HG02588 (cell line): ENCODE measurements at regions not wholly inside any gene's neighbourhood (a gene's known extent, or its start where the extent isn't known, plus 50 kb on each side); places are given as distances from the start of the nearest gene placed in this dataset.

Experiments
- ATAC-seq: cut with Tn5 transposase; IDR thresholded peaks from one replicate; pipeline ENCODE4 v1.9.1; 2021; ENCODE audit warnings: mild to moderate bottlenecking, moderate library complexity; ENCODE audit not compliant: unreplicated experiment

DNA sequence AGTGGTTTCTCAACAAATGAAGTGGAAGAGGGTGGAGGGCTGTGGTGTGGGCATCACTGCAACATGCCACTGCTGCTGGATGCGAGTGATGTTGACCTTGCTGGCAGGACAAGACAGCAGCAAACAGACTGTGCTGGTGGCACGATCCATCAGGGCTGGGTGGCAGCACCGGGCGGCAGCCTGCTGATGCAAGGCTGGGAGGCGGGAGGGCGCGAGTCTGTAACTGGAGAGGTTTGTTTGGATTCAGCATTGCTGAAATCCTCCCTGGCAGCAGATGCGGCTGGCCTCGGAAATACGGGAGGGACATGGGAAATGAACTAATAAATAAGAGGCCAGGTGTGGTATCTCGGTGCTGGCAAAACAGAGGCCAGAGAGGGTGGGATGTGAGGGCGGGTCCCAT lies 224.2 kb downstream of the ENGASE start:
- no peak for ATAC-seq

GRCh38 chr17:79296243-79296642 lies 221.6 kb downstream of the ENGASE start:
- ATAC-seq = no peak

DNA sequence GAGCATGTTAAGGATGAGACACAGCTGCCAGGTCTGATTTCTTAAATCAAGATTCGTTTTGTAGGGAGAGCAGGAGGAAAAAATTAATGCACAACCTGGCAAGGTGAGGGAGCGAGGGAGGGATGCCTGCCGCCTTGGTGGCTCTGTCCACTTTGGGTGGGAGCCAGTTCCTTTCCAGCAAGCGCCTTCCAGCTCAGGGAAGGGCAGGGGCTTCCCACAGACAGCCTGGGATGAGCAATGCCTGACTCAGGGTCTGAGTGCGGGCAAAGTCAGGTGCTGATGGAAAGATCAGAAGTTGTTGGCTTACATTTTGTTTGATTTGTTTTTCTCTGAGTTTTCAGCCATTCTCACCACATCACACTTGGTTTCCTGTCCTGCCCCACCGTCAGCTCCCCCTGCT lies 220.7 kb downstream of the ENGASE start:
- no peak for ATAC-seq

DNA sequence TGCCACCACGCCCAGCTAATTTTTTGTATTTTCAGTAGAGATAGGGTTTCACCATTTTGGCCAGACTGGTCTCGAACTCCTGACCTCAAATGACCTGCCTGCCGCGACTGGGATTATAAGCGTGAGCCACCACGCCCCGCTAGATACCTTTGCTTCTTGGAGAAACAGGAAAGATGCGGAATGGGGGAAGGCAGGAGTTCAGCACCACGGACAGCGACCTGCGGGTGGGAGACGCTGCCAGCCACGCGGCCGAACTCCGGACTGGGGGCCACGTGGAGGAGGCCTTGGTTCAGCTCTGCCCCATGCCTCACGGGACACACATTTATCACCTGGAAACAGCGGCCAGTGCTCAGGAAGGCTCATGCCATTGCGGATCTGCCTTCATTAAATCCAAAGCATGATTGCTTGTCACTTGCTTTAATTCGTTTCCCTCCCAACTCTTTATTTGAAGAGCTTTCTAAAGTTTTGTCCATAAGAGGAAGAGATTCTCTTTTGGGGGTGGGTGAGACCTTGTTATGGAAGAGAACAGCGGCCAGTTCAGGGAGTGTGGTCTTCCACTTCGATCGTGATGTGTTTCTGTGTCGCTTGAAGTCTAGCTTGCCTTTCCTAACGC lies 219.9 kb downstream of the ENGASE start:
- ATAC-seq = no peak

DNA sequence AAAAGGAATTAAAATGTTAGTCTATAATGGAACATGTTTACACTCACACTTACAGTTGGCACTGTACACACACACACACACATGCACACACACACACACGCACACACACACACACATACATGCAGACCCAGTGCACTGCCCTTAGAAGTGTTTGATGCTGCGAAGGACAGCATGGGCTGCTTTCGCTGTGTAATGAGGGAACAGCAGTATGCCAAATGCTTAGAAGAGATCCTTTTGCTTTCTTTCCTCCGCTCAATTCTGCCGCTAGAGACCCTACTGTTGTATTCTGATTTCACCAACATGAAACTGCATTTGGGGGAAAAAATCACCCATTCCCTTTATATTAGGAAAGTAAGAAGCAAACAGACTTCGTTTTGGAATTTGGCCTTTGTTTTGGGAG lies 217.9 kb downstream of the ENGASE start:
- ATAC-seq = no peak

GRCh38 chr17:79291391-79291790 lies 216.8 kb downstream of the ENGASE start:
- no peak for ATAC-seq

- ATAC-seq = no peak
These were observed 216.1 kb downstream of the ENGASE start for GRCh38 chr17:79290726-79291125.

DNA sequence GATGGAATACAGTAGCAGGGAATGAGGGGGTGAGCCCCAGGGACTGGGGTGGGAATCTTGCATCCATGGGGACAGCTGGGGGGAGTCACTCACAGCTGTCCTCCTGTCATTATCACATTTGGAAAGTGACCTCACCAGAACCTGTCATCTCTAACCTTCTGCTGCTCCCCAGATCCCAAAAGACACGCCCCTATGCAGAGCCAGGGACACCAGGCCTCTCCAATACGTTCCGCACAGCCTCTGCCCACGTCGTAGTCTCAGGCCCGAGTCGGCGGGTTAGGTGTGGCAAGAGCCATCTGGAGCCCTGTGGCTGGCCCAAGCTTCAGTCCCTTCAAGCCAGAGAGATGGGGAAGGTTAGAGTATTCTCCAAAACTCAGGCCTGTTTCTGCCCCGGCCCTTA lies 214.3 kb downstream of the ENGASE start:
- no peak for ATAC-seq

- no peak for ATAC-seq
These were observed 211.8 kb downstream of the ENGASE start for GRCh38 chr17:79286440-79286839.

GRCh38 chr17:79285973-79286372 lies 211.3 kb downstream of the ENGASE start:
- ATAC-seq = no peak

GRCh38 chr17:79282294-79282693 lies 207.7 kb downstream of the ENGASE start:
- ATAC-seq = no peak

- no peak for ATAC-seq
These were observed 207.2 kb downstream of the ENGASE start for GRCh38 chr17:79281803-79282202.

DNA sequence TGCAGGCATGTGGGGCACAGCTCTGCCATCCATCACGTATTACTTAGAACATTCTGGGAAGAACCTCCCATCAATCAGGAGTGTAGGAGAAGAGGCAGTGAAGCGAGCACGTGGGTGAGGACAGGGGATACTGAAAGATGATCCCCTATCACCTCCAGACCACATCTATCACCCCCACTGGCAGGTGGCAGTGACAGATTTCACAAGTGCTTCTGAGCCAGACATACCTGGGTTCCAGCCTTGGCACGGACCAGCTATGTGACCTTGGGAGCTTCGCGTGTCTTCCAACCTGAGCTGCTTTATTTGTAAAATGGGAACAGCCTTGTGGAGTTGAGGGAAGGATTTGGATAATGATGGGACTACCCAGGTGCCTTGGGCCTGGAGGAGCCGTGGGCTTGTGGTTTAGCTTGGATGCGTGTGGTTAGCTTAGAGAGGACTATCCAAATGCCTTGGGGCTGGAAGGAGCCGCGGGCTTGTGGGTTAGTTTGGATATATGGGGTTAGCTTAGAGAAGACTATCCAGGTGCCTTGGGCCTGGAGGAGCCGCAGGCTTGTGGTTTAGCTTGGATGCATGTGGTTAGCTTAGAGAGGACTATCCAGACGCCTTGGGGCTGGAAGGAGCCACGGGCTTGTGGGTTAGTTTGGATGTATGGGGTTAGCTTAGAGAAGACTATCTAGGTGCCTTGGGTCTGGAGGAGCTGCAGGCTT lies 206.4 kb downstream of the ENGASE start:
- ATAC-seq = no peak

GRCh38 chr17:79280010-79280409 lies 205.4 kb downstream of the ENGASE start:
- no peak for ATAC-seq

DNA sequence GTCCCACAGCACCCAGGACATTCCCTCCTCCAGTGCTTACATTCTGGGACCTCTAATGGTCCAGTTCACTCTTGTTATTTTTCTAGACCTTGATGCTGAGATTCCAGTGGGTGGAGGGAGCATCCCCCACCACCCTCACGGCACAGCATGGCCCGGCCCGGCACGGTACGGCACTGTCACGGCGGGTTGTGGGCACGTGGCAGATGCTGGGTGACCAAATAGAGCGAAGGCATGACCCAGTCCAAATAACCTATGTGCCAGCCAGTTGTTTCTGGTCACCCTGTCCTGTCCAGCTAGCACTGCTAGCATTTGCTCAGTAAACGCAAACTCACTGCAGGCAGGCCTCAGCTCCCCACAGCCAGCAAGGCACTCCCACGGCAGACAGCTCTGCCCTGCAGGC lies 204.7 kb downstream of the ENGASE start:
- no peak for ATAC-seq

DNA sequence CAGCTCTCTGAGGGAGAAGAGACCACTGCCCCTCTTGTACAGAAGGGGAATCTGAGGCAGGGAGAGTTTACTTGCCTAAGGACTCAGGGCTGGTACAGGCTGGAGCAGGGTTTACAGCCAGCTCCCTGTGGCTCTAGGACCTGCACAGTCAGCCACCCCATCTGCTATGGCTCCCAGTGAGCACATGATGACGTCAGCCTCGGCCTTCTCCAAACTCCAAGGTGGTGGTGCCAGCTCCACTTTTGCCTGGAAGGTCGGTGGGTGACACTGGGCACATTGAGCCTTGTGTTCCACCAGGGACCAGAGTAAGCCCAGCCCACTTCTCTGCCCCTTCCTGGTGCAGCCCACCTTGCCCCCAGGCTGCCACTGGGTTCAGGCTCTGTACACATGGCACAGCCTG lies 202.2 kb downstream of the ENGASE start:
- no peak for ATAC-seq

DNA sequence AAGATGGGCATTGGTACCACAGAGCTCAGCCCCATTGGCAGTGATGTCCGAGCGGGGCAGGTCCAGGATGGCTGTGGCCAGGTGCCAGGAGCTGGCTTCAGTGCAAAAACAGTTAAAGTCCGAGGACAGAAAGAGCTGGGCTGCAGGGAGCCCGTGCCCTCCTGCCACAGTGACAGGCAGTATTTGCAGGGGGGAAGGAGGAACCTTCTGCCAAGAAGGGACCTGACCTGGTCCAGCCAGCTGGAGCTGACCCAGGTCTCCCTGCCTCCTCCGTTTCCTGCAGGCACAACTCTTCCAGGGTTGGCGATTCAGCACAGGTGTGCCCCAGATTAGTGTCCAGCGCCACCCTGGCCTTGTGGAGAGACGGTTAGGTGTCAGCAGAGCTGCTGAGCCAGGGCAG lies 199.0 kb downstream of the ENGASE start:
- no peak for ATAC-seq

- no peak for ATAC-seq
These were observed 198.1 kb downstream of the ENGASE start for GRCh38 chr17:79272666-79273219.

- no peak for ATAC-seq
These were observed 197.6 kb downstream of the ENGASE start for GRCh38 chr17:79272220-79272619.

DNA sequence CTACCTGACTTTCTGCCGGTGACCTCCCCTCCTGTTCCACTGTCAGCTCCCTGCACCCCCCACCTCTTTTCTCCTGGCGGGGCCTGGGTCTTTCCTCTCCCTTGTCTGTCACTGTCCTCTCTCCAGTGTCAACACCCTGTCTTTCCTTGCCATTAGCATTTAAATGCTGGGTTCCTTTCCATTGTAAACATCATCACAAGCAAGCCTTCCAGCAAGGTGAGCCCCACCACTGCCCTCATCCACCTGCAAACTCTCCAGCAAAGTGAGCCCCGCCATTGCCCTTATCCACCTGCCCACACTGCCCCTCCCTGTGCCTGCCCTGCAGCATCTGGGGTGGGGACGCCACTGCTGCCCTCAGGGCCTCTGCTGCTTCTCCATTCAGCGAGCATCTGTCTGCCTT lies 195.0 kb downstream of the ENGASE start:
- ATAC-seq = no peak

- ATAC-seq = no peak
These were observed 188.6 kb downstream of the ENGASE start for GRCh38 chr17:79263191-79263590.

DNA sequence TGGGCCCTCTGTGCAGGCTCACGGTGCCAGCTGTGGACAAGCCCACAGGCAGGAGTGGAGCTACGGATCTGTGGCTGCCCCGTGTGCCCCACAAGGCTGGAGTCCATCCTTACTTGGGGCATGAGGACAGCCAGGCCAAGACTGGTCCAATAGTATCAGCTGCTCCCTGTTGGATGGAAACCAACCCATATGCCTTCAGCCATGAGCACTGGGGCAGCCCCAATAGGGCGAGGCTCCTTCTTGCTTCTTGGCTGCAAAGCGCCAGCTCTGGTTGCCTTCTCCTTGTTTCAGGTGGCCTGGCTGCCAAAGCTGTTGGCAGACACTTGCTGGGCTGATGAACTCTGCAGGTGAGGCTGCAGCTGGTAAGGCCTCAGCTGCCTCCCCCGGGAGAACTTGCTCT lies 188.0 kb downstream of the ENGASE start:
- no peak for ATAC-seq
